K562 (cell line): ENCODE measurements at regions not wholly inside any gene's neighbourhood (a gene's known extent, or its start where the extent isn't known, plus 50 kb on each side); places are given as distances from the start of the nearest gene placed in this dataset.

Experiments
- ARID1B ChIP-seq: fragments of 450-650 bp; IDR thresholded peaks from 2 replicates; pipeline ENCODE4 v1.6.1; 2016; ENCODE audit warnings: antibody characterized with exemption, mild to moderate bottlenecking, inconsistent platforms
- CBFA2T3 ChIP-seq: fragments of 450-650 bp; IDR thresholded peaks from 2 replicates; pipeline ENCODE4 v1.6.1; 2017
- CCAR2 ChIP-seq: fragments of 200-400 bp; formaldehyde crosslinking; IDR thresholded peaks from 2 replicates; pipeline ENCODE4 v1.6.1; 2017; ENCODE audit warnings: mild to moderate bottlenecking, low read depth, low read length
- CCNT2 ChIP-seq: IDR thresholded peaks from 2 replicates; pipeline ENCODE4 v1.6.1; 2011; ENCODE audit warnings: borderline replicate concordance, low read depth, mild to moderate bottlenecking, moderate library complexity, mixed read lengths, low read length; ENCODE audit not compliant: insufficient read length; ENCODE audit errors: extremely low read depth
- CEBPB ChIP-seq: fragments of 450-650 bp; IDR thresholded peaks from 2 replicates; pipeline ENCODE4 v1.6.1; 2016; ENCODE audit warnings: missing genetic modification characterization, missing compliant biosample characterization
- CHD2 ChIP-seq: IDR thresholded peaks from 2 replicates; pipeline ENCODE4 v1.6.1; 2011; ENCODE audit warnings: low read depth, low read length
- DNMT1 ChIP-seq: fragments of 450-650 bp; IDR thresholded peaks from 2 replicates; pipeline ENCODE4 v1.6.1; 2016; ENCODE audit warnings: antibody characterized with exemption, mild to moderate bottlenecking
- EP300 ChIP-seq: IDR thresholded peaks from 2 replicates; pipeline ENCODE4 v1.6.1; 2012; ENCODE audit warnings: low read length, improper control_type of control experiment
- FOXM1 ChIP-seq, 2 experiments: fragments of 450-650 bp in 1 of 2; sonication (generic) in 1 of 2; formaldehyde crosslinking in 1 of 2; IDR thresholded peaks; 2 replicates each; pipeline versions ENCODE4 v1.6.1 to v1.9.0; 2017 to 2022; ENCODE audit warnings: low read depth in 2 of 2, mild to moderate bottlenecking in 2 of 2, missing genetic modification reagents in 1 of 2, moderate library complexity in 1 of 2
- HDAC3 ChIP-seq: fragments of 450-650 bp; IDR thresholded peaks from 2 replicates; pipeline ENCODE4 v1.6.1; 2018; ENCODE audit warnings: borderline replicate concordance, mild to moderate bottlenecking, moderate library complexity; ENCODE audit not compliant: partially characterized antibody
- HMBOX1 ChIP-seq: sonication (generic); IDR thresholded peaks from 2 replicates; pipeline ENCODE4 v1.6.1; 2016
- HMG20A ChIP-seq: fragments of 450-650 bp; formaldehyde crosslinking; conservative IDR thresholded peaks from 2 replicates; pipeline ENCODE4 v1.4.0; 2020; ENCODE audit warnings: mild to moderate bottlenecking, mixed read lengths
- HNRNPL ChIP-seq: fragments of 200-400 bp; formaldehyde crosslinking; IDR thresholded peaks from 2 replicates; pipeline ENCODE4 v1.6.1; 2017; ENCODE audit warnings: low read depth, mild to moderate bottlenecking, low read length
- KDM1A ChIP-seq, 2 experiments: fragments of 450-650 bp; IDR thresholded peaks; 2 replicates each; pipeline ENCODE4 v1.6.1; 2016; ENCODE audit warnings: mild to moderate bottlenecking in 2 of 2
- KHSRP ChIP-seq: fragments of 450-650 bp; IDR thresholded peaks from 2 replicates; pipeline ENCODE4 v1.6.1; 2017
- KLF16 ChIP-seq: IDR thresholded peaks from 2 replicates; pipeline ENCODE4 v1.6.1; 2016; ENCODE audit warnings: antibody characterized with exemption
- MECOM ChIP-seq: fragments of 250-450 bp; sonication (Bioruptor Pico); IDR thresholded peaks from 2 replicates; pipeline ENCODE4 v1.8.0; 2022; ENCODE audit warnings: inconsistent platforms
- OTX1 ChIP-seq: fragments of 450-650 bp; formaldehyde crosslinking; IDR thresholded peaks from 2 replicates; pipeline ENCODE4 v1.4.0; 2022; ENCODE audit warnings: mild to moderate bottlenecking
- PATZ1 ChIP-seq: fragments of 250-450 bp; sonication (Bioruptor Pico); IDR thresholded peaks from 2 replicates; pipeline ENCODE4 v1.5.0; 2020; ENCODE audit warnings: mild to moderate bottlenecking, borderline replicate concordance
- POLR2AphosphoS5 ChIP-seq: IDR thresholded peaks from 2 replicates; pipeline ENCODE4 v1.6.1; 2011; ENCODE audit warnings: mild to moderate bottlenecking, low read depth, low read length, moderate library complexity; ENCODE audit not compliant: control insufficient read depth, insufficient read depth
- RBM25 ChIP-seq: fragments of 200-400 bp; formaldehyde crosslinking; IDR thresholded peaks from 2 replicates; pipeline ENCODE4 v1.6.1; 2018; ENCODE audit warnings: low read length, low read depth, moderate library complexity; ENCODE audit not compliant: severe bottlenecking
- RCOR1 ChIP-seq, 2 experiments: IDR thresholded peaks; 2 replicates each; pipeline ENCODE4 v1.6.1; 2012; ENCODE audit warnings: low read depth in 2 of 2, low read length in 2 of 2, borderline replicate concordance in 1 of 2, improper control_type of control experiment in 1 of 2
- SMARCA4 ChIP-seq: fragments of 450-650 bp; IDR thresholded peaks from 2 replicates; pipeline ENCODE4 v1.6.1; 2016
- SRSF7 ChIP-seq: fragments of 200-400 bp; formaldehyde crosslinking; optimal IDR thresholded peaks from 2 replicates; pipeline ENCODE3; 2017; ENCODE audit warnings: mild to moderate bottlenecking, low read depth, low read length
- TAL1 ChIP-seq: fragments of 450-650 bp; IDR thresholded peaks from 2 replicates; pipeline ENCODE4 v1.6.1; 2016; ENCODE audit warnings: mild to moderate bottlenecking
- XRCC3 ChIP-seq: fragments of 450-650 bp; IDR thresholded peaks from 2 replicates; pipeline ENCODE4 v1.6.1; 2017; ENCODE audit warnings: mild to moderate bottlenecking, moderate library complexity
- ZBTB34 ChIP-seq: fragments of 250-450 bp; sonication (Bioruptor Pico); IDR thresholded peaks from 2 replicates; pipeline ENCODE4 v1.8.0; 2021; ENCODE audit warnings: mild to moderate bottlenecking, moderate library complexity
- ZNF134 ChIP-seq: fragments of 250-450 bp; sonication (Bioruptor Pico); conservative IDR thresholded peaks from 2 replicates; pipeline ENCODE4 v1.4.0; 2020
- ZNF384 ChIP-seq: IDR thresholded peaks from 2 replicates; pipeline ENCODE4 v1.6.1; 2012; ENCODE audit warnings: low read depth, low read length, improper control_type of control experiment

- TF ChIP-seq HDAC3: peak; percentile 45
- peak; percentile 83 for TF ChIP-seq ARID1B
- TF ChIP-seq HMG20A (CRISPR knock-in tag): no peak
- TF ChIP-seq SRSF7: no peak
- peak; percentile 35; the same call in 1 of the 2 replicates for TF ChIP-seq POLR2AphosphoS5
- TF ChIP-seq ZNF134: no peak
- TF ChIP-seq CCNT2: peak; percentile 52
- TF ChIP-seq OTX1 (CRISPR knock-in tag): no peak
- no peak for TF ChIP-seq DNMT1
- TF ChIP-seq SMARCA4: peak; percentile 58; the same call in 1 of the 2 replicates
- peak; percentile 41; the same call in 1 of the 2 replicates for TF ChIP-seq FOXM1 (IDR thresholded peaks at IDR 0.05; ENCODE audit: low read depth)
- TF ChIP-seq FOXM1 (CRISPR knock-in tag; IDR thresholded peaks at IDR 0.05; ENCODE audit: low read depth): no peak
- peak; percentile 87 for TF ChIP-seq CBFA2T3
- TF ChIP-seq HNRNPL: no peak
- no peak for TF ChIP-seq XRCC3
- peak; percentile 35; the same call in 1 of the 2 replicates for TF ChIP-seq HMBOX1
- TF ChIP-seq CCAR2: no peak
- no peak for TF ChIP-seq RBM25
- no peak for TF ChIP-seq KHSRP
- peak; percentile 56; the same call in 1 of the 2 replicates for TF ChIP-seq CEBPB (tag)
- no peak for TF ChIP-seq ZNF384
- peak; percentile 68; the same call in 1 of the 2 replicates for TF ChIP-seq EP300
- peak in 1 of 2 experiments; percentile 40; a peak in 1 of 4 replicates for TF ChIP-seq KDM1A (IDR thresholded peaks at IDR 0.05)
- TF ChIP-seq MECOM (CRISPR knock-in tag): no peak
- TF ChIP-seq RCOR1 (IDR thresholded peaks at IDR 0.05; ENCODE audit: borderline replicate concordance in 1 of 2, low read depth in 2 of 2, low read length in 2 of 2): 0 out of 4 replicates have a peak, but pooled peaks of 1 of the 2 experiments have one; percentile 30
- TF ChIP-seq PATZ1: no peak
- TF ChIP-seq ZBTB34: no peak
- peak; percentile 43; the same call in 1 of the 2 replicates for TF ChIP-seq KLF16
- peak; percentile 80 for TF ChIP-seq TAL1
- no peak for TF ChIP-seq CHD2
Observed at GRCh38 chr12:28132398-28132797, 57.9 kb upstream of the CCDC91 start (continued).
